ENCODE measurements at regions not wholly inside any gene's neighbourhood (a gene's known extent, or its start where the extent isn't known, plus 50 kb on each side); places are given as distances from the start of the nearest gene placed in this dataset.

DNA sequence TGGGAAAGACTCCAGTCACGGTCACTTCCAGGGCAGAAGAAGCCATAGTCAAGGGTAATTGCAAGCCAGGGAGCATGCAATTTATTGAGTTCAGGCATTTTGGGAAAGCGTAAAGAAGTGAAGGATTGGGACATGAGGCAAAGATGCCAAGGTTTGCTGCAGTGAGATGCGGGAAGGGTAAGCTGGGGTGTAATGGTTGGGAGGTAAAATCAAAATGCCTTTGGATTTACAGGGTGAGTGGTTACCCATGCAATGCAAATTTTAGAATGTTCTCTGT is 167.5 kb downstream of the BRMS1L start:
- no peak for TF ChIP-seq CTCF (IDR thresholded peaks at IDR 0.05; ENCODE audit: insufficient read depth, low read depth, low read length, missing control alignments)
- no peak overlapping the region for H3K4me3 ChIP-seq (ENCODE audit: low read depth, low read length)
- no peak for DNase-seq (ENCODE audit: low read depth)

- no peak for TF ChIP-seq CTCF (IDR thresholded peaks at IDR 0.05; ENCODE audit: insufficient read depth, low read depth, low read length, missing control alignments)
- DNase-seq (ENCODE audit: low read depth): no peak
- no peak overlapping the region for H3K4me3 ChIP-seq (ENCODE audit: low read depth, low read length)
Observed at GRCh38 chr14:35992816-35993683, 166.9 kb downstream of the BRMS1L start.

DNA sequence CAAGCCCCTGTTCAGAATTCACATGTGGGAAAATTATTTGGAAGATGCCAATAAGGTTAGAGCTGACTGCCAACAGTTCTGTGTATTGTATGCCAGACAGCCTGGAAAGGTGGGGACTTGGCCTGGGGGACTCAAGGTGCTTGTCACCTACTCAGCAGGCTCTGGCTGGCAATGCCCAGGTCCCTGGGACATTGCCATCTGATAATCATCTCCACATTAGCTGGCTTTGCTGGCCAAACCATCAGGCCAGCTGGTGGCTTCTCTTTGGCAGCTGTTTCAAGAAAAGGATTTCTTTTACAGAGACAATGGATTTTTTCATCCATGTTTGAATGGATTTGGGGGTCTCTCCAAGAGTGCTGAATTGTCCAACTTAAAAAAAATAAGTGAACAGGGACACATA is 165.2 kb downstream of the BRMS1L start:
- H3K4me3 ChIP-seq (ENCODE audit: low read depth, low read length): no peak overlapping the region
- no peak for DNase-seq (ENCODE audit: low read depth)
- TF ChIP-seq CTCF (IDR thresholded peaks at IDR 0.05; ENCODE audit: insufficient read depth, low read depth, low read length, missing control alignments): no peak

GRCh38 chr14:35989736-35990135 is 163.6 kb downstream of the BRMS1L start:
- no peak for DNase-seq (ENCODE audit: low read depth)
- no peak for TF ChIP-seq CTCF (IDR thresholded peaks at IDR 0.05; ENCODE audit: insufficient read depth, low read depth, low read length, missing control alignments)
- H3K4me3 ChIP-seq (ENCODE audit: low read depth, low read length): no peak overlapping the region

- TF ChIP-seq CTCF (IDR thresholded peaks at IDR 0.05; ENCODE audit: insufficient read depth, low read depth, low read length, missing control alignments): no peak
Observed at GRCh38 chr14:35988972-35989690, 163.0 kb downstream of the BRMS1L start.

GRCh38 chr14:35988550-35988949 is 162.4 kb downstream of the BRMS1L start:
- no peak for DNase-seq (ENCODE audit: low read depth)
- no peak for TF ChIP-seq CTCF (IDR thresholded peaks at IDR 0.05; ENCODE audit: insufficient read depth, low read depth, low read length, missing control alignments)
- no peak overlapping the region for H3K4me3 ChIP-seq (ENCODE audit: low read depth, low read length)

More at GRCh38 chr14:35988972-35989690, 163.0 kb downstream of the BRMS1L start:
- H3K4me3 ChIP-seq (ENCODE audit: low read depth, low read length): no peak overlapping the region
- no peak for DNase-seq (ENCODE audit: low read depth)
